Right lobe of liver (tissue), 6 donors: ENCODE measurements at regions not wholly inside any gene's neighbourhood (a gene's known extent, or its start where the extent isn't known, plus 50 kb on each side); places are given as distances from the start of the nearest gene placed in this dataset.
"Not testable (repeated sequence)": the region's sequence is repeated elsewhere in the genome, so short reads cannot be mapped to it uniquely, and the experiment has no call there.

Source experiments
- ATAC-seq, 4 donors: fragments of 200-7000 bp; cut with Tn5 transposase; one replicate each; pipeline ENCODE4 v1.9.1; 2020; ENCODE audit warnings: mild to moderate bottlenecking in 4 of 4, moderate library complexity in 4 of 4
- DNase-seq, 3 donors: peaks; one replicate each; pipeline ENCODE4 v3.0.0-alpha.2; 2020
- H3K27ac ChIP-seq, 3 donors: fragments of 200-600 bp; one replicate each; pipeline ENCODE4 v1.8.0; 2022
- H3K27me3 ChIP-seq, 2 donors: fragments of 200-600 bp; one replicate each; pipeline ENCODE4 v1.8.0; 2022
- H3K36me3 ChIP-seq, 4 donors: fragments of 200-600 bp; sonication (generic) in 1 of 4; one replicate each; pipeline versions ENCODE4 v1.5.1 to v1.8.0; 2017 to 2022; ENCODE audit warnings: control low read depth in 1 of 4
- H3K4me1 ChIP-seq, 4 donors: fragments of 200-600 bp; sonication (generic) in 1 of 4; one replicate each; pipeline versions ENCODE4 v1.5.1 to v1.8.0; 2017 to 2022; ENCODE audit warnings: control low read depth in 1 of 4
- H3K4me3 ChIP-seq, 3 donors: fragments of 200-600 bp; one replicate each; pipeline ENCODE4 v1.8.0; 2022
- H3K9me3 ChIP-seq, 4 donors: fragments of 200-600 bp; sonication (generic) in 1 of 4; one replicate each; pipeline versions ENCODE4 v1.5.1 to v1.8.0; 2017 to 2022; ENCODE audit warnings: control low read depth in 1 of 4
- CTCF ChIP-seq, 4 donors: fragments of 200-600 bp in 3 of 4; fragments of 450-650 bp in 1 of 4; IDR thresholded peaks; one replicate each; pipeline versions ENCODE4 v1.5.1 to v1.8.0; 2016 to 2022; ENCODE audit warnings: antibody characterized with exemption in 4 of 4, mild to moderate bottlenecking in 2 of 4
- POLR2A ChIP-seq: fragments of 450-650 bp; IDR thresholded peaks from one replicate; pipeline ENCODE4 v1.6.1; 2017; ENCODE audit warnings: antibody characterized with exemption, mild to moderate bottlenecking
- whole genome bisulfite sequencing: methylation state at CpG from one replicate; pipeline ENCODE4 v1.1.6; 2018; ENCODE audit warnings: low coverage, low lambda C conversion rate; ENCODE audit not compliant: insufficient coverage; ENCODE audit errors: missing lambda C conversion rate; 5-methylcytosine and 5-hydroxymethylcytosine counted together
- intact Hi-C, 2 donors: fragments of 100-400 bp; cut with DNase I; formaldehyde crosslinking; loops; one replicate each; pipeline versions ENCODE4 v1.11.2 to v1.14.1; 2022
- donor health status: DM: no; HTN: yes; CAD: no.
- donor health status: DM: no; HTN: no; CAD: no.
- donor health status: DM: no; HTN: no; CAD: no.
- donor health status: DM: no; HTN: yes; CAD: no.
- donor health status: DM: no; HTN: yes; CAD: no.

- TF ChIP-seq CTCF (IDR thresholded peaks at IDR 0.05) (no peak), POLR2A (no peak)
- H3K27ac ChIP-seq: no peak overlapping the region
- no peaks in the 10 kb centered on the region for H3K36me3 ChIP-seq
- no peaks in the 10 kb centered on the region for H3K27me3 ChIP-seq
- no peak for ATAC-seq
- 82% methylated on average over 4 of the region's 4 CpGs for WGBS
- H3K9me3 ChIP-seq: no peaks in the 10 kb centered on the region
- intact Hi-C loops: no loop called here
- DNase-seq: no peak
- peaks cover 0 to 6% (median 3%) of the 10 kb centered on the region in 4 donors for H3K4me1 ChIP-seq
- no peak overlapping the region for H3K4me3 ChIP-seq
These were observed 82.8 kb upstream of the HES1 start for GRCh38 chr3:194053136-194053535.

GRCh38 chr3:194054016-194054415 is 81.9 kb upstream of the HES1 start:
- Histone ChIP-seq H3K9me3 (no peaks in the 10 kb centered on the region), H3K27me3 (no peaks in the 10 kb centered on the region), H3K4me3 (no peak overlapping the region), H3K27ac (no peak overlapping the region), H3K4me1 (peaks cover 0 to 13% (median 6%) of the 10 kb centered on the region in 4 donors), H3K36me3 (no peaks in the 10 kb centered on the region)
- WGBS: 75% methylated on average over 2 of the region's 2 CpGs
- ATAC-seq (peak in 1 of 4 donors; percentile 8), DNase-seq (no peak)
- intact Hi-C loops: no loop called here
- no peak for TF ChIP-seq POLR2A
- no peak for TF ChIP-seq CTCF (IDR thresholded peaks at IDR 0.05)

GRCh38 chr3:194054540-194054939 is 81.4 kb upstream of the HES1 start:
- no peak for ATAC-seq
- Histone ChIP-seq H3K9me3 (no peaks in the 10 kb centered on the region), H3K36me3 (no peaks in the 10 kb centered on the region), H3K27ac (no peak overlapping the region), H3K27me3 (no peaks in the 10 kb centered on the region), H3K4me3 (no peak overlapping the region), H3K4me1 (peaks cover 0 to 18% (median 8%) of the 10 kb centered on the region in 4 donors)
- TF ChIP-seq CTCF (IDR thresholded peaks at IDR 0.05): no peak
- no peak for TF ChIP-seq POLR2A
- 80% methylated on average over 1 of the region's 5 CpGs for WGBS
- intact Hi-C loops: no loop called here
- no peak for DNase-seq

- no peak overlapping the region for H3K27ac ChIP-seq
- peaks cover 0 to 21% (median 10%) of the 10 kb centered on the region in 4 donors for H3K4me1 ChIP-seq
- H3K27me3 ChIP-seq: no peaks in the 10 kb centered on the region
- no peak for TF ChIP-seq CTCF (IDR thresholded peaks at IDR 0.05)
- TF ChIP-seq POLR2A: no peak
- H3K9me3 ChIP-seq: no peaks in the 10 kb centered on the region
- no peaks in the 10 kb centered on the region for H3K36me3 ChIP-seq
- intact Hi-C loops: no loop called here
- 89% methylated on average over 2 of the region's 3 CpGs for WGBS
- ATAC-seq (no peak), DNase-seq (no peak)
- H3K4me3 ChIP-seq: no peak overlapping the region
These were observed 81.0 kb upstream of the HES1 start for GRCh38 chr3:194054961-194055360.

- H3K27ac ChIP-seq, H3K9me3 ChIP-seq, H3K27me3 ChIP-seq, H3K4me3 ChIP-seq, H3K36me3 ChIP-seq, DNase-seq, ATAC-seq, intact Hi-C loops: not testable (repeated sequence)
- WGBS: 85% methylated on average over 12 of the region's 15 CpGs
- H3K4me1 ChIP-seq: peaks cover 0 to 26% (median 10%) of the 10 kb centered on the region in 4 donors
These were observed 79.6 kb upstream of the HES1 start for GRCh38 chr3:194056323-194056722.
